Liver (tissue), 3 donors: ENCODE measurements at regions not wholly inside any gene's neighbourhood (a gene's known extent, or its start where the extent isn't known, plus 50 kb on each side); places are given as distances from the start of the nearest gene placed in this dataset.

Experiments
- CTCF ChIP-seq: fragments of 150-350 bp; IDR thresholded peaks from 2 replicates; pipeline ENCODE4 v1.5.1; 2017; ENCODE audit warnings: improper control_type of control experiment, low read depth, low read length; ENCODE audit not compliant: missing input control
- FOXA1 ChIP-seq: IDR thresholded peaks from 2 replicates; pipeline ENCODE4 v1.6.1; 2016; ENCODE audit warnings: antibody characterized with exemption
- GABPA ChIP-seq, 2 donors: IDR thresholded peaks in 1 of 2; conservative IDR thresholded peaks in 1 of 2; 2 replicates each; pipeline ENCODE4 v1.6.1; 2016; ENCODE audit warnings: antibody characterized with exemption in 2 of 2, mild to moderate bottlenecking in 1 of 2, moderate library complexity in 1 of 2
- HNF4G ChIP-seq: IDR thresholded peaks from 2 replicates; pipeline ENCODE4 v1.6.1; 2016; ENCODE audit warnings: antibody characterized with exemption
- JUND ChIP-seq, 2 donors: IDR thresholded peaks; 2 replicates each; pipeline ENCODE4 v1.6.1; 2016; ENCODE audit warnings: antibody characterized with exemption in 2 of 2
- RAD21 ChIP-seq, 2 donors: IDR thresholded peaks; 2 replicates each; pipeline ENCODE4 v1.6.1; 2016; ENCODE audit warnings: antibody characterized with exemption in 2 of 2, mild to moderate bottlenecking in 2 of 2
- SP1 ChIP-seq: IDR thresholded peaks from 2 replicates; pipeline ENCODE4 v1.6.1; 2018; ENCODE audit warnings: antibody characterized with exemption, mild to moderate bottlenecking
- TAF1 ChIP-seq: conservative IDR thresholded peaks from 2 replicates; pipeline ENCODE4 v1.6.1; 2016; ENCODE audit warnings: antibody characterized with exemption, mild to moderate bottlenecking
- YY1 ChIP-seq: IDR thresholded peaks from 2 replicates; pipeline ENCODE4 v1.6.1; 2016; ENCODE audit warnings: antibody characterized with exemption, mild to moderate bottlenecking
- donor health status: healthy.
- donor health status: healthy.

- TF ChIP-seq CTCF: no peak
- TF ChIP-seq JUND (IDR thresholded peaks at IDR 0.05): no peak
- no peak for TF ChIP-seq SP1
- no peak for TF ChIP-seq RAD21 (IDR thresholded peaks at IDR 0.05)
- TF ChIP-seq TAF1: no peak
- TF ChIP-seq YY1: no peak
- no peak for TF ChIP-seq FOXA1
- no peak for TF ChIP-seq HNF4G
- TF ChIP-seq GABPA (IDR thresholded peaks at IDR 0.05 in 1 of 2, conservative IDR thresholded peaks at IDR 0.05 in 1 of 2): no peak
These were observed 627.3 kb upstream of the RGS18 start for GRCh38 chr1:191530928-191531327.
